IPS-15b (cell line): ENCODE measurements at regions not wholly inside any gene's neighbourhood (a gene's known extent, or its start where the extent isn't known, plus 50 kb on each side); places are given as distances from the start of the nearest gene placed in this dataset.
"Not testable (repeated sequence)": the region's sequence is repeated elsewhere in the genome, so short reads cannot be mapped to it uniquely, and the experiment has no call there.

Experiments used
- H3K27me3 ChIP-seq: one replicate; pipeline ENCODE4 v1.6.1; 2013; ENCODE audit warnings: low read length; ENCODE audit not compliant: control insufficient read depth, insufficient read depth
- H3K36me3 ChIP-seq: one replicate; pipeline ENCODE4 v1.6.1; 2013; ENCODE audit warnings: low read length; ENCODE audit not compliant: control insufficient read depth, insufficient read depth
- H3K4me1 ChIP-seq: one replicate; pipeline ENCODE4 v1.6.1; 2013; ENCODE audit warnings: mild to moderate bottlenecking, low read length; ENCODE audit not compliant: control insufficient read depth, insufficient read depth
- H3K4me3 ChIP-seq: one replicate; pipeline ENCODE4 v1.5.1; 2013; ENCODE audit warnings: low read depth, low read length
- H3K9ac ChIP-seq: one replicate; pipeline ENCODE4 v1.6.1; 2013; ENCODE audit warnings: low read depth, mild to moderate bottlenecking, low read length
- H3K9me3 ChIP-seq: one replicate; pipeline ENCODE4 v1.6.1; 2013; ENCODE audit warnings: mild to moderate bottlenecking, low read length; ENCODE audit not compliant: control insufficient read depth, insufficient read depth

DNA sequence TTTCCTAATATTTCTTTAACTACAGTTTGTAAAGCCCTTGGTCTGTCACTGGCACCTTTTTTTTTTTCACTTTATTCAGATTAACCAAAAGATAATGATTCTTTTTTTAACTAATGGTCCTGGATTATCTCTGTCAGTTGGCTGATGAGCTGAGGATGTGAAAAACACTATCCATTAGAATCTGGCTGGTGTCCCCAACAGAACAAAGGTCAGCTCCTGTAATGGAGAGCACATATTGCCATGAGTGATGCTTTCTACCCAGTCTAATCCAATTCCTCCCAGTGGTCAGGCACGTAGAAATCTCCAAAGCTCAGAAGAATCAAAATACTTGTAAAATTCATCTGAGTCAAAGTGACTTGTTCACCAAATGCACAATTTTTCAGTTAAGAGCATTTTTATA, 491.7 kb upstream of the PIK3R1 start:
- Histone ChIP-seq H3K4me1 (no peaks in the 10 kb centered on the region), H3K9ac (no peak overlapping the region), H3K4me3 (no peak overlapping the region), H3K36me3 (no peaks in the 10 kb centered on the region), H3K9me3 (no peaks in the 10 kb centered on the region), H3K27me3 (no peaks in the 10 kb centered on the region)

DNA sequence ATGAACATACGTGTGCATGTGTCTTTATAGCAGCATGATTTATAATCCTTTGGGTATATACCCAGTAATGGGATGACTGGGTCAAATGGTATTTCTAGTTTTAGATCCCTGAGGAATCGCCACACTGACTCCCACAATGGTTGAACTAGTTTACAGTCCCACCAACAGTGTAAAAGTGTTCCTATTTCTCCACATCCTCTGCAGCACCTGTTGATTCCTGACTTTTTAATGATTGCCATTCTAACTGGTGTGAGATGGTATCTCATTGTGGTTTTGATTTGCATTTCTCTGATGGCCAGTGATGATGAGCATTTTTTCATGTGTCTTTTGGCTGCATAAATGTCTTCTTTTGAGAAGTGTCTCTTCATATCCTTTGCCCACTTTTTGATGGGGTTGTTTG, 493.0 kb upstream of the PIK3R1 start:
- not testable (repeated sequence) for H3K36me3 ChIP-seq, H3K4me3 ChIP-seq, H3K9ac ChIP-seq, H3K27me3 ChIP-seq, H3K9me3 ChIP-seq, H3K4me1 ChIP-seq

DNA sequence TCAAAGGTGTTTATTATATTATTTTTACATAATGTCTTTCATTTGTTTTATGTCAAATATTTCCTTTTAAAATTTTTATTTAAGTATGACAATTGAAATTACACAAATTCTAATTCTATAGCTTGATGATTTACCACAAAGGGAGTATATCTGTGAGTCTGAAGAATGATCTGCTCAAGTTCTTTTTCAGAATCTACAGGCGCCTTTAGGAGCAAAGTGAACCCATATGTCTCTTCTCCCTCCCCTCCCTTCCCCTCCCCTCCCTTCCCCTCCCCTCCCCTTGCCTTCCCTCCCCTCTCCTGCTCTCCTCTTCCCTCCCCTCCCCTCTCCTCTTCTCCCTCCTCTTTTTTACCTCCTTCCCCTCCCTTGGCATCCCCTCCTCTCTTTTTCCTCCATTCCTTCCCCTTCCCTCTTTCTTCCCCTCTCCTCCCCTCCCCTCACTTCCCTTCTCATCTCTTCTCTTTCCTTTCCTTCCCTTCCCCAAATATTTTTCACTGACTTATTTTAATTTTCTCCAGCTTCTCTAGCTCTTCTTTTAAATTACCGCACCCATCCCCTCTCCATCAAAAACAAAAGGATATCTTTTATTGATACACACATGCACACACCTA, 495.3 kb upstream of the PIK3R1 start:
- H3K9ac ChIP-seq: no peak overlapping the region
- no peaks in the 10 kb centered on the region for H3K36me3 ChIP-seq
- no peaks in the 10 kb centered on the region for H3K27me3 ChIP-seq
- H3K4me1 ChIP-seq: no peaks in the 10 kb centered on the region
- no peaks in the 10 kb centered on the region for H3K9me3 ChIP-seq
- H3K4me3 ChIP-seq: no peak overlapping the region

DNA sequence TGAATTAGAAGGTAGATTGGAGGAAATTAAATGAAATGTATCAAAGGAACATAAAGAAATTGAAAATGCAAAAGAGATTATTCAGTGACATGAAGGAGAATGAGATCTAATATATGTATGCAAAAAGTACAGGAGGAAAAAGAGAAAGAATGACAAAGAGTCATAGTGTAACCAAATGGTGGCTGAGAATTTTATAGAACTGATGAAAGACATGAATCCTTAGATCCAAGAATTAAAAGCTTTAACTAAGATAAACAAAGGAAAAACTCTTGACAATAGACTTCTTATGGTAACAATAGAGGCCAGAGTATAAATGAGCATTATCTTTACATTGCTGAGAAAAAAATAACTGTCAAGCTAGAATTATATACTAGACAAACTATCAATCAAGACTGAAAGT, 505.4 kb upstream of the CD180 start:
- no peaks in the 10 kb centered on the region for H3K4me1 ChIP-seq
- H3K9ac ChIP-seq: no peak overlapping the region
- H3K9me3 ChIP-seq: peaks cover 4% of the 10 kb centered on the region
- H3K36me3 ChIP-seq: no peaks in the 10 kb centered on the region
- no peak overlapping the region for H3K4me3 ChIP-seq
- H3K27me3 ChIP-seq: no peaks in the 10 kb centered on the region

DNA sequence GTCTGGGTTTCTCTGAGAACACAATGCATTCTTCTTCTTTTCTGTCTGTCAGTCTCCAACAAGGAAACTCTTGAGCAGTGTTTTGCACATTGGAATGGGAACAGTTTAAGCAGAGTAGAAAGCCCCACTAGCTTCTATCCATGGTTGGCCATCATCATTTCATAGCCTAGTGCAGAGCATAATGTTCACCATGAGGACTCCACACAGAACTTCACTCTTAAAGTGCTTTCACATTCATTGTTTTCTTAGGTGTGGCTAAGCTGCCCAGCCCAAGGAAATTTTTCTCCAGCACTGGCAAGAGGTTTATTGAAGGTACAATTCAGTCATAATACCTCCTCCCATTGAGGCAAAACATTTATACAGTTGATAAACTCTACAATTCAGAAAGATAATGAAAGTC, 503.0 kb upstream of the CD180 start:
- no peak overlapping the region for H3K4me3 ChIP-seq
- no peaks in the 10 kb centered on the region for H3K4me1 ChIP-seq

DNA sequence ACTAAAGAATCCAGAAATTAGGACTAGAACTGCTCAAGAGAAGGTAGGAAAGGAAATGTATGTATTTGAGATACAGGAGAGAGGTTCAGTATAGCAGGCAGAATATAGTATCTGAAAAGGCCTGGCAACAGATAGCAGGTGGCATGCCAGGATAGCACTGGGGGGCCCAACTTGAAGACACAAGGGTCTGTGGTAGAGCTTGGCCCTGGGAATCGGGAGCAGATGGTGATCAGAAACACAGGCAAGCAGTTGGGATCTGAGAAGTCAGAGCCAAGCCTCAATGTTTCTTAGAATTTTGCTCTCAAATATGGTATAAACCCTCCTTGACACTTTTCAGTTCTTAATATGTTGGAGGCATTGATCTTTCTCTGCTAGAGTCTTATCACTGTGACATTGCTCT, 499.8 kb upstream of the CD180 start:
- Histone ChIP-seq H3K9me3 (no peaks in the 10 kb centered on the region), H3K27me3 (no peaks in the 10 kb centered on the region), H3K4me3 (no peak overlapping the region), H3K36me3 (no peaks in the 10 kb centered on the region), H3K4me1 (no peaks in the 10 kb centered on the region), H3K9ac (no peak overlapping the region)

More for the DNA sequence above, 503.0 kb upstream of the CD180 start:
- Histone ChIP-seq H3K9me3 (peaks cover 4% of the 10 kb centered on the region), H3K36me3 (no peaks in the 10 kb centered on the region), H3K27me3 (no peaks in the 10 kb centered on the region), H3K9ac (no peak overlapping the region)

DNA sequence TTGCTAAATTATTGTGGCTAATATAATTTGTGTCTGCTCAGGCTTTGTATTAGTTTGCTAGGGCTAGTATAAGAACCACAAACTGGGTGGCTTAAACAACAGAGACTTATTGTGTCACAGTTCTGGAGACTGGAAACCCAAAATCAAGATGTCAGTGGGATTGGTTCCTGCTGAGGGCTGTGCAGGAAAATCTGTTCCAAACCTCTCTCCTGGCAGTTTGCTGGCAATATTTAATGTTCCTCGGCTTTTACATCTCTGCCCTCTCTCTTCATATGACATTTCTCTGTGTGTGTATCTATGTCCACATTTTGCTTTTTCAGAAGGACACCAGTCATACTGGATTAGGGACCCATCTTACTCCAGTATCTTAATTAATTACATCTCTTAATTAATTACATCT, 498.8 kb upstream of the CD180 start:
- H3K9me3 ChIP-seq: no peaks in the 10 kb centered on the region
- H3K4me3 ChIP-seq: no peak overlapping the region
- no peaks in the 10 kb centered on the region for H3K4me1 ChIP-seq
- H3K9ac ChIP-seq: no peak overlapping the region
- H3K27me3 ChIP-seq: no peaks in the 10 kb centered on the region
- no peaks in the 10 kb centered on the region for H3K36me3 ChIP-seq

DNA sequence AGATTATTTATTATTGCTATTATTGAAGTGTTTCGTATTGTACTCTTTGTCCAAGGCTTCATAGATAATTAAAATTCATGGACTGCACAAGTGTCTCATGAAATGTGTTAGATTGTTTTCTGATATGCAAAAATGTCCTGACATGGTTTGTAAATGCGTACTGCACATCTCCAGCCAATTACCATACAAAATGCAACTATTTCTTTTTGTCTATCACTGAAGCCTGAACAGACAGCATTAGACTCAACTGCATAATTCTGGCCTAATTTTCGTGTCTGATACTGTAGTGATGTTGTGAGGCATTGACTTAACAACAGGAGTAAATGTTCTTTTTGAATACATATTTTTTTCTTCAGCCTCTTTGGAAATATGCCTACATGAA, 498.2 kb upstream of the CD180 start:
- Histone ChIP-seq H3K9me3 (no peaks in the 10 kb centered on the region), H3K27me3 (no peaks in the 10 kb centered on the region), H3K9ac (no peak overlapping the region), H3K4me3 (no peak overlapping the region), H3K4me1 (no peaks in the 10 kb centered on the region), H3K36me3 (no peaks in the 10 kb centered on the region)

DNA sequence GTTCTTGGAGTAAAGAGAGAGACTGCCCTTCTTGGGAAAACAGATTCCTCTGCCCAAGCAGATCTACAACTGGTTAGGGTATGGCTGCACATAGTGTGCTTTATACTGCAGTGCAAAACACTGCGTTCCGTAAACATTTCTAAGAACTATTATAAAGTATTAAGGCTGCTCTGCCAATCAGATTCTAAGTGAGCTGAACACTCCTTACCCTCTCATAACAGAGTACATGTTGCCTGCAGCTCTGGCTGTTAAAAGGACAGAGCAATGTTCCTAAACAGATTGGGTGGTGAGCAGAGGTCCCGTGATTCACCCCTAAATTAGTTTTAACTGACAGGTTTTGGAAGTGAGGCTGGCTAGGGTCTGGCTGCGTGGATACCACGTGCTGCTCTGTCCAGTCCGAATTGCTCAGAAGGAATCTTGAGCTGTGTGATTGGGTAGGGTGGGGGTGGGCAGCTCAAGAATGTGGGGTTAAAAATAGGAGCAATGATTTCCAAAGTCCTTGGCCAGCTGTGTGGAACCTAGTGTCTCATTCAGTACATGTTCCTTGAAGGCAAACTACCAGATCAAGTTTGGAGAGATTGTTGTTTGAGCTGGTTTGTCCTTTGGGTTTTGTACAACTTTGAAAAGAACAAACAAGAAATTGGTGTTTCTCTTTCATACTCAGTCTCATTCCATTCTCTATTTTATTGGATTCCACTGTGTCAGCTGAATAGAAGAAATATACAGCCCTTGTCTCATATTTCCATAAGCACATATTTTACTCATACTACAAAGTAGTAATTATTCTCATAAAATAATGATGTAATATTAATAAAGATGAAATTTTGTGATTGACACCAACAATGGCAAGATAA, 497.6 kb upstream of the CD180 start:
- H3K4me3 ChIP-seq: no peak overlapping the region
- no peak overlapping the region for H3K9ac ChIP-seq

DNA sequence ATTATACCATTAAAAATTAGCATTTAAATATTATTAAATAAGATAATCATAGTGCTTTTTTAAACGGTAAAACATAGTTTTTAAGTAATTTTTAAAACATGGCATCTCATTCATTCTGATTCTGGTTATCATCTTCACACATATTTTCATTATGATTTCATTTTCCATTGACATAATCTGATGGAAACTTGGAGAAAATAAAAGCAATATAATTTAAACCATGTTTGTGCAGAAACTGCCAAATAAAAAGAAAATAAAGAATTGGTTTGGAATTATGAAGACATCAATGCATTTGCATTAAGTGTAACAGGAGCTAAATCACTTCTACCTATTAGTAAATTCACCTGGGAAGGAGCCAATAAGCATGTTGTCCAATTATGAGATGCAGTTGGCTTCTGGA, 490.1 kb upstream of the CD180 start:
- H3K27me3 ChIP-seq: no peaks in the 10 kb centered on the region
- H3K9me3 ChIP-seq: no peaks in the 10 kb centered on the region
- no peaks in the 10 kb centered on the region for H3K4me1 ChIP-seq
- H3K4me3 ChIP-seq: no peak overlapping the region
- H3K9ac ChIP-seq: no peak overlapping the region
- no peaks in the 10 kb centered on the region for H3K36me3 ChIP-seq

More for the DNA sequence above, 497.6 kb upstream of the CD180 start:
- H3K36me3 ChIP-seq: no peaks in the 10 kb centered on the region
- H3K27me3 ChIP-seq: no peaks in the 10 kb centered on the region
- no peaks in the 10 kb centered on the region for H3K9me3 ChIP-seq
- H3K4me1 ChIP-seq: no peaks in the 10 kb centered on the region

DNA sequence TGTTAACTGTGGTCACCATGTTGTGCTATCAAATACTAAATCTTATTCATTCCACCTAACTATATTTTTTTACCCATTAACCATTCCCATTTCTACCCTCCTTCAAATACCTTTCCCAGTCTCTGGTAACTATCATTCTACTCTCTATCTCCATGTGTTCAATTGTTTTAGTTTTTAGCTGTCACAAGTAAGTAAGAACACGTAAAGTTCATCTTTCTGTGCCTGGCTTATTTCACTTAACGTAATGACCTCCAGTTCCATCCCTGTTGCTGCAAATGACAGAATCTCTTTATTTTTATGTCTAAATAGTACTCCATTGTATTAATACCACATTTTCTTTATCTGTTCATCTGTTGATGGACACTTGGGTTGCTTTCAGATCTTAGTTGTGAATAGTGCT, 485.1 kb upstream of the CD180 start:
- no peaks in the 10 kb centered on the region for H3K36me3 ChIP-seq
- H3K9ac ChIP-seq: no peak overlapping the region
- no peaks in the 10 kb centered on the region for H3K9me3 ChIP-seq
- H3K4me3 ChIP-seq: no peak overlapping the region
- no peaks in the 10 kb centered on the region for H3K27me3 ChIP-seq
- peaks cover 5% of the 10 kb centered on the region for H3K4me1 ChIP-seq

DNA sequence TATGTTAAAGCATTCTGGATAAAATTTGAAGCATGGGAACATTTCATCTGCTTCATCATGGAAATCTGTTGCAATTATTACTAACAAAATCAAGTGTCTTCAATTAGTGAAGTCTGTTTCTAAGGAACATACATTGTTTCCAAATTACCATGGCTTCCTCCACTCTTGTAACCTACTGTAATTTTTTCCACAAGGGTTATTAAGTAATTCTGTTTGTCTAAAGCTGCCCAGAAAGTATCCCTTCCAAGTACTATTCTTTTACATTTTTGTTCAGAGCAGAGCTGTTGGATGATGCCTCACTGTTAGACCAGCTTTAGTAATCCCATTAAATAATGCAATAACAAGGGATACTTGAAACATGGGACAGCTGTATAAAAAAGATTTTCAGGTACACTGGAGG, 483.5 kb upstream of the CD180 start:
- Histone ChIP-seq H3K9ac (no peak overlapping the region), H3K4me3 (no peak overlapping the region), H3K36me3 (no peaks in the 10 kb centered on the region), H3K4me1 (peaks cover 5% of the 10 kb centered on the region), H3K27me3 (no peaks in the 10 kb centered on the region), H3K9me3 (no peaks in the 10 kb centered on the region)
